Smooth muscle cell (in vitro differentiated cells): ENCODE measurements at regions not wholly inside any gene's neighbourhood (a gene's known extent, or its start where the extent isn't known, plus 50 kb on each side); places are given as distances from the start of the nearest gene placed in this dataset.

ENCODE experiments used
- DNase-seq: peaks from one replicate; lab custom pipeline; 2025; ENCODE audit not compliant: unreplicated experiment; lab: John Stamatoyannopoulos, UW
- H2AFZ ChIP-seq: fragments of 200-600 bp; sonication (generic); 2 replicates; pipeline ENCODE4 v1.6.0; 2016; ENCODE audit warnings: antibody characterized with exemption, low read depth, mild to moderate bottlenecking
- H3F3A ChIP-seq: fragments of 200-600 bp; sonication (generic); 2 replicates; pipeline ENCODE4 v1.6.0; 2017; ENCODE audit warnings: antibody characterized with exemption, low read depth
- H3K27ac ChIP-seq: fragments of 200-600 bp; sonication (generic); 2 replicates; pipeline ENCODE4 v1.5.1; 2016; ENCODE audit warnings: low read depth, mild to moderate bottlenecking
- H3K27me3 ChIP-seq: fragments of 200-600 bp; sonication (generic); 2 replicates; pipeline ENCODE4 v1.6.1; 2016; ENCODE audit warnings: low read depth, mild to moderate bottlenecking
- H3K36me3 ChIP-seq: fragments of 200-600 bp; sonication (generic); 2 replicates; pipeline ENCODE4 v1.5.1; 2016; ENCODE audit warnings: low read depth
- H3K4me1 ChIP-seq: fragments of 200-600 bp; sonication (generic); 2 replicates; pipeline ENCODE4 v1.5.1; 2016; ENCODE audit warnings: low read depth
- H3K4me2 ChIP-seq: fragments of 200-600 bp; sonication (generic); 2 replicates; pipeline ENCODE4 v1.6.0; 2016; ENCODE audit warnings: mild to moderate bottlenecking
- H3K4me3 ChIP-seq: fragments of 200-600 bp; sonication (generic); 2 replicates; pipeline ENCODE4 v1.5.1; 2016; ENCODE audit warnings: mild to moderate bottlenecking
- H3K79me2 ChIP-seq: fragments of 200-600 bp; sonication (generic); 2 replicates; pipeline ENCODE4 v1.6.0; 2016; ENCODE audit warnings: low read depth, mild to moderate bottlenecking
- H3K9ac ChIP-seq: fragments of 200-600 bp; sonication (generic); 2 replicates; pipeline ENCODE4 v1.6.0; 2016; ENCODE audit warnings: low read depth
- H3K9me3 ChIP-seq: fragments of 200-600 bp; sonication (generic); replicated peaks from 2 replicates; pipeline ENCODE4 v1.5.1; 2016; ENCODE audit warnings: low read depth
- H4K20me1 ChIP-seq: fragments of 200-600 bp; sonication (generic); 2 replicates; pipeline ENCODE4 v1.6.0; 2016; ENCODE audit warnings: low read depth
- WGBS: methylation state at CpG from one replicate; pipeline ENCODE4 v1.1.7; 2016; ENCODE audit warnings: low lambda C conversion rate; 5-methylcytosine and 5-hydroxymethylcytosine counted together
- TF ChIP-seq, protein P1 (sequence below): fragments of 200-600 bp; sonication (generic); IDR thresholded peaks from 2 replicates; pipeline ENCODE4 v1.5.1; 2017; ENCODE audit warnings: borderline replicate concordance, mild to moderate bottlenecking, antibody characterized with exemption; ENCODE audit not compliant: insufficient read depth, poor library complexity, severe bottlenecking

DNA sequence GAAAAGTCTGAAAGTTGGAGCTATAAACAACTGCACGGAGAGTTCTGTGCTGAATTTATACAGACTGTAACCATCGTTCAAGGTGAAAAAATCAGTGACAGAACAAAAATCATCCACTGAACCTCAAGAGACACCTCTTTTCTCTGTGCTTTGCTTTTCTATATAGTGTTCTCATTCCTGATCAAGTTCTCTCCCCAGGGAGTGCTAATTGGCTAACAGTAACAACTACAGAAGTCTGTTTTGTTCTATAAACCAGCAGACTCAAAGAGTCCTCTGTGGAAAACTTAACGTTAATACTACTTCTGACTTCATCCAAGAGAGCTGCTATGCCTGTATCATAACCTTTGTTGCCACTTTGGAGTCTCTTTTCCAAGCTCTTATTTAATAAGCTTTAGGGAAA is 1388.3 kb upstream of the C9orf72 start:
- peaks cover 8% of the 10 kb centered on the region for H3K79me2 ChIP-seq
- H4K20me1 ChIP-seq: no peaks in the 10 kb centered on the region
- no peak overlapping the region for H2AFZ ChIP-seq
- no peak for DNase-seq
- H3K9me3 ChIP-seq: no peaks in the 10 kb centered on the region
- TF ChIP-seq, protein P1, sequence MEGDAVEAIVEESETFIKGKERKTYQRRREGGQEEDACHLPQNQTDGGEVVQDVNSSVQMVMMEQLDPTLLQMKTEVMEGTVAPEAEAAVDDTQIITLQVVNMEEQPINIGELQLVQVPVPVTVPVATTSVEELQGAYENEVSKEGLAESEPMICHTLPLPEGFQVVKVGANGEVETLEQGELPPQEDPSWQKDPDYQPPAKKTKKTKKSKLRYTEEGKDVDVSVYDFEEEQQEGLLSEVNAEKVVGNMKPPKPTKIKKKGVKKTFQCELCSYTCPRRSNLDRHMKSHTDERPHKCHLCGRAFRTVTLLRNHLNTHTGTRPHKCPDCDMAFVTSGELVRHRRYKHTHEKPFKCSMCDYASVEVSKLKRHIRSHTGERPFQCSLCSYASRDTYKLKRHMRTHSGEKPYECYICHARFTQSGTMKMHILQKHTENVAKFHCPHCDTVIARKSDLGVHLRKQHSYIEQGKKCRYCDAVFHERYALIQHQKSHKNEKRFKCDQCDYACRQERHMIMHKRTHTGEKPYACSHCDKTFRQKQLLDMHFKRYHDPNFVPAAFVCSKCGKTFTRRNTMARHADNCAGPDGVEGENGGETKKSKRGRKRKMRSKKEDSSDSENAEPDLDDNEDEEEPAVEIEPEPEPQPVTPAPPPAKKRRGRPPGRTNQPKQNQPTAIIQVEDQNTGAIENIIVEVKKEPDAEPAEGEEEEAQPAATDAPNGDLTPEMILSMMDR: no peak
- no peak overlapping the region for H3K27ac ChIP-seq
- no peaks in the 10 kb centered on the region for H3F3A ChIP-seq
- H3K9ac ChIP-seq: no peak overlapping the region
- no peaks in the 10 kb centered on the region for H3K36me3 ChIP-seq
- peaks cover 4% of the 10 kb centered on the region for H3K4me1 ChIP-seq
- H3K4me3 ChIP-seq: no peak overlapping the region
- H3K4me2 ChIP-seq: no peak overlapping the region
- H3K27me3 ChIP-seq: no peaks in the 10 kb centered on the region
- WGBS: 65% methylated on average over 3 of the region's 3 CpGs

DNA sequence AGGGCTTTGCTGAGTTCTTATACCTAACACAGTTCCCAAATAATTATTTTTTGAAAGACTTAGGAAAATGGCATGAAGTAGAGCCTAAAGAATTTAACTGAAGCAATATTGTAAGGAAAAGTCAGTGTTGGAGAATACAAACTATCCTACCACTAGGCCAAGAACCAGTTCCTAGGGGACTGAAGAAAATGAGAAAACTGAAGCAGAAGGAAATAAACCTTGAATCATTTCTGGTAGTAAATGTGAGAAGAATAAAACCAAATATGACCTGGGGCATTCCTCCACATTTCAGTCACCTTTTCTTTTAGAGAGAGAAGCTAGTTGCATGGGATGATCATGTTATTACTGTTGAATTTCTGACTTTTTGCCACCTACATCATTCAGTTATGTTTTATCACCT is 1393.9 kb upstream of the C9orf72 start:
- Histone ChIP-seq H2AFZ (no peak overlapping the region), H3K79me2 (no peaks in the 10 kb centered on the region), H3K27ac (no peak overlapping the region), H3K9ac (no peak overlapping the region), H3K9me3 (no peaks in the 10 kb centered on the region), H3K36me3 (no peaks in the 10 kb centered on the region), H3K4me1 (no peaks in the 10 kb centered on the region), H4K20me1 (no peaks in the 10 kb centered on the region), H3F3A (no peaks in the 10 kb centered on the region), H3K4me3 (no peak overlapping the region), H3K27me3 (no peaks in the 10 kb centered on the region), H3K4me2 (no peak overlapping the region)
- DNase-seq: no peak
- TF ChIP-seq, protein P1: no peak

DNA sequence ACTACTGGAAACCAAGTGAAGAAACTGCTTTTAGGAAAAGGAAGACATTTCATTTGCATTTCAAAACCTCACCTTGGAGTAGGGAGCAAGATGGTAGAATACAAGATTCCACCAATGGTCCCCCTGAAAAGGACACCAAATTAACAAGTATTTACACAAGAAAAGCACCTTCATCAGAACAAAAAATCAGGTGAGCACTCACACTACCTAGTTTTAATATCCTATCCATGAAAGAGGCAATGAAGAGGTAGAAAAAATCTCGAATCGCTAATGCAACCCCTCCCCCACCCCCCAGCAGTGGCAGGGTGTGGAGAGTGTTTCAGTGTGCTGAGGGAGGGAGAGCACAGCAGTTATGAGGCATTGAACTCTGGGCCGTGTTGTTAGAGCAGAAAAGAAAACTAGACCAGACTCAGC is 1397.0 kb upstream of the C9orf72 start:
- Histone ChIP-seq H3K4me3 (no peak overlapping the region), H3F3A (no peaks in the 10 kb centered on the region), H3K4me1 (no peaks in the 10 kb centered on the region), H3K27me3 (no peaks in the 10 kb centered on the region), H3K79me2 (no peaks in the 10 kb centered on the region), H3K9ac (no peak overlapping the region), H3K4me2 (no peak overlapping the region), H2AFZ (no peak overlapping the region), H3K36me3 (peaks cover 2% of the 10 kb centered on the region), H3K27ac (no peak overlapping the region), H3K9me3 (no peaks in the 10 kb centered on the region), H4K20me1 (no peaks in the 10 kb centered on the region)
- DNase-seq: no peak
- TF ChIP-seq, protein P1: no peak
- WGBS: 27% methylated on average over 3 of the region's 3 CpGs

DNA sequence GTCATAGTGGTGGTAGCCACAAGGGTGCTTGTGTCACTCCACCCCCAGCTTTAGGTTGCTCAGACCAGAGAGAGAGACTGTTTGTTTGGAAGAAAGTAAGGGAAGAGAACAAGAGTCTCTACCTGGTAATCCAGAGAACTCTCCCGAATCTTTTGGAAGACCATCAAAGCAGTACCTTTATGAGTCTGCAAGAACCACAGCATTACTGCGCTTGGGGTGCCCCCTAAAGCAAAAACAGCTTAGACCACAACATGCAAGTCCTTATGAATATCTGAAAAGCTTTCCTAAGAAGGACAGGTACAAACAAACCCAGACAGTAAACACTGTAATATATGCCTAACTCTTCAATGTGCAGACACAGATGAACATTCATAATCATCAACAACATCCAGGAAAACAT is 1398.6 kb upstream of the C9orf72 start:
- no peak overlapping the region for H3K27ac ChIP-seq
- H3K36me3 ChIP-seq: peaks cover 2% of the 10 kb centered on the region
- no peaks in the 10 kb centered on the region for H4K20me1 ChIP-seq
- H3K4me2 ChIP-seq: no peak overlapping the region
- H3K79me2 ChIP-seq: no peaks in the 10 kb centered on the region
- TF ChIP-seq, protein P1: no peak
- H3K27me3 ChIP-seq: no peaks in the 10 kb centered on the region
- H2AFZ ChIP-seq: no peak overlapping the region
- no peak overlapping the region for H3K9ac ChIP-seq
- H3K4me1 ChIP-seq: no peaks in the 10 kb centered on the region
- no peaks in the 10 kb centered on the region for H3F3A ChIP-seq
- no peaks in the 10 kb centered on the region for H3K9me3 ChIP-seq
- DNase-seq: no peak
- 15% methylated on average over 2 of the region's 2 CpGs for WGBS
- H3K4me3 ChIP-seq: no peak overlapping the region
